HG03097 (cell line): ENCODE measurements at regions not wholly inside any gene's neighbourhood (a gene's known extent, or its start where the extent isn't known, plus 50 kb on each side); places are given as distances from the start of the nearest gene placed in this dataset.

ENCODE experiments used
- ATAC-seq: cut with Tn5 transposase; IDR thresholded peaks from one replicate; pipeline ENCODE4 v1.9.1; 2021; ENCODE audit not compliant: unreplicated experiment, low FRiP score

- no peak for ATAC-seq
Measured at GRCh38 chr10:83632701-83633100, 506.6 kb upstream of the GHITM start.

- ATAC-seq: no peak
Measured at GRCh38 chr10:83633547-83633946, 505.8 kb upstream of the GHITM start.

- no peak for ATAC-seq
Measured at GRCh38 chr10:83636826-83637225, 502.5 kb upstream of the GHITM start.

GRCh38 chr10:83647526-83647925, 491.8 kb upstream of the GHITM start:
- ATAC-seq: no peak

GRCh38 chr10:83648201-83648600, 491.1 kb upstream of the GHITM start:
- no peak for ATAC-seq

- no peak for ATAC-seq
Measured at GRCh38 chr10:83649471-83649870, 489.8 kb upstream of the GHITM start.

- ATAC-seq: no peak
Measured at GRCh38 chr10:83654689-83655088, 484.6 kb upstream of the GHITM start.

GRCh38 chr10:83656924-83657323, 482.4 kb upstream of the GHITM start:
- ATAC-seq: no peak

GRCh38 chr10:83657487-83657886, 481.8 kb upstream of the GHITM start:
- no peak for ATAC-seq

- no peak for ATAC-seq
Measured at GRCh38 chr10:83663918-83664317, 475.4 kb upstream of the GHITM start.

GRCh38 chr10:83666762-83667161, 472.5 kb upstream of the GHITM start:
- no peak for ATAC-seq

GRCh38 chr10:83667594-83667993, 471.7 kb upstream of the GHITM start:
- ATAC-seq: no peak

- ATAC-seq: no peak
Measured at GRCh38 chr10:83673316-83673715, 466.0 kb upstream of the GHITM start.

- ATAC-seq: no peak
Measured at GRCh38 chr10:83677795-83678194, 461.5 kb upstream of the GHITM start.

- no peak for ATAC-seq
Measured at GRCh38 chr10:83678850-83679249, 460.5 kb upstream of the GHITM start.

GRCh38 chr10:83680470-83680891, 458.8 kb upstream of the GHITM start:
- peak; percentile 97 for ATAC-seq

GRCh38 chr10:83682414-83682813, 456.9 kb upstream of the GHITM start:
- ATAC-seq: no peak

- no peak for ATAC-seq
Measured at GRCh38 chr10:83685458-83685857, 453.9 kb upstream of the GHITM start.

- ATAC-seq: no peak
Measured at GRCh38 chr10:83691791-83692596, 447.3 kb upstream of the GHITM start.

- ATAC-seq: no peak
Measured at GRCh38 chr10:83698899-83699298, 440.4 kb upstream of the GHITM start.

- no peak for ATAC-seq
Measured at GRCh38 chr10:83701799-83702198, 437.5 kb upstream of the GHITM start.

GRCh38 chr10:83702731-83703130, 436.6 kb upstream of the GHITM start:
- no peak for ATAC-seq

GRCh38 chr10:83706120-83706519, 433.2 kb upstream of the GHITM start:
- no peak for ATAC-seq
